Activated CD8-positive, alpha-beta memory T cell treated with anti-CD3 and anti-CD28 coated beads, Interleukin-2, amount 50 U/mL, for 1 hour (primary cell): ENCODE measurements at regions not wholly inside any gene's neighbourhood (a gene's known extent, or its start where the extent isn't known, plus 50 kb on each side); places are given as distances from the start of the nearest gene placed in this dataset.
A peak's percentile ranks its signal among the peaks of the same experiment; 100 is the strongest.
"Not testable (repeated sequence)": the region's sequence is repeated elsewhere in the genome, so short reads cannot be mapped to it uniquely, and the experiment has no call there.

Experiments
- DNase-seq: peaks from one replicate; pipeline ENCODE4 v3.0.0-alpha.2; 2020; ENCODE audit errors: extremely low read depth

- not testable (repeated sequence) for DNase-seq
Observed at GRCh38 chr17:27208370-27208769, 85.5 kb upstream of the WSB1 start.

GRCh38 chr17:27209316-27209715 lies 84.6 kb upstream of the WSB1 start:
- no peak for DNase-seq

- not testable (repeated sequence) for DNase-seq
Observed at GRCh38 chr17:27210809-27211208, 83.1 kb upstream of the WSB1 start.

- DNase-seq, result no peak
Observed at GRCh38 chr17:27216836-27217235, 77.1 kb upstream of the WSB1 start.

GRCh38 chr17:27217631-27218030 lies 76.3 kb upstream of the WSB1 start:
- no peak for DNase-seq

DNA sequence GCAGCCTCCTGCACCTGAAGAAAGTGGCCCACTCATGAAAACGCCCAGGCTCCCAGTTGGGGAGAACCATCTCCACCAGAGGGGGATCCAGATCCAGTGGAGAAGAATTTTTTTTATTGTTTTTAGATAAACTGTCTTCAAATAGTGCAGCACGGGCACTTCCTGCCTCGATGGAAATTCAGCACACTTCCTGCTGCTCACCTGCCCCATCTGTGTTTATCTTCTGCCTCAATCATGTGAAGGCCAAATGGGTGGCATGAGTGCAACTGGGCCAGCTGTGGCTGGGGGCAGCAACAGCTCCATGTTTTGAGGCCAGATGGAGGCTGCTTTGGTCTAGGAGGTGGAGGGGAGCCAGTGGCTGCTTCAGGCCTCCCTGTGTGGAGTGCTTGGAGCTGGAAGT lies 75.9 kb upstream of the WSB1 start:
- no peak for DNase-seq

DNA sequence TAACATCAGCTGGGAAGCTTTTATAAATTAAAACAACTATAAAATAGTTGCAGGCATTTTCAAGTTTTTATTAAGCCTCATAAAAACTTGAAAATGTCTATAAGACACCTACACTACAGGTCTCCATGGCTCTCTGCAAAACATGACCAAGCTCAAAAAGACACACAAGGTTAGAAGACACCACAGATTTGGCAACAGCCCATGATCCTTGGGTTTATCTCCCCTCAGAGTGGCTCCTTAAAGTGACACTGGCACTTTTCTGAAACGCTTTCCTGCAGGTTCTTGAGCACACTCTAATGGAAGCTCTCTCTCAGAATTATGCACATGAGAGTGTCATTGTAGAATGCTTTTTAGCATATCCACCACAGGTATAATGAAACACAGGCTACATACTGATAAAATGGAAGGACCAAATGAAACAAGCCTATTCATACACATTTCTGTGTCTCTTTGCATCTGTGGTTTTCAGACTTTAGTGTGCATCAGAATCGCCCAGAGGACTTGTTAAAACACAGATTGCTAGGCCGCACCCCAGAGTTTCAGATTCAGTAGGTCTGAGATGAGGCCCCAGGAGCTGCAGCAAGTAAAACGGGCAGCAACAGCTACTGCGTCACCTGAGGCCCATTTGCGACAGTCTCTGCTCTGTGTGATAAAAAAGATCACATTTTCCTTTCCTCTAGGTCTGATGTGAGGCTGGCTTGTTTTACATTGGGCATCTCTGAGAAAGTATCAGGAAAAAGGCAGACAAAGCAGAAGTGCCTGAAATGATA lies 75.0 kb upstream of the WSB1 start:
- no peak for DNase-seq

- no peak for DNase-seq
Observed at GRCh38 chr17:27222515-27222914, 71.4 kb upstream of the WSB1 start.

DNA sequence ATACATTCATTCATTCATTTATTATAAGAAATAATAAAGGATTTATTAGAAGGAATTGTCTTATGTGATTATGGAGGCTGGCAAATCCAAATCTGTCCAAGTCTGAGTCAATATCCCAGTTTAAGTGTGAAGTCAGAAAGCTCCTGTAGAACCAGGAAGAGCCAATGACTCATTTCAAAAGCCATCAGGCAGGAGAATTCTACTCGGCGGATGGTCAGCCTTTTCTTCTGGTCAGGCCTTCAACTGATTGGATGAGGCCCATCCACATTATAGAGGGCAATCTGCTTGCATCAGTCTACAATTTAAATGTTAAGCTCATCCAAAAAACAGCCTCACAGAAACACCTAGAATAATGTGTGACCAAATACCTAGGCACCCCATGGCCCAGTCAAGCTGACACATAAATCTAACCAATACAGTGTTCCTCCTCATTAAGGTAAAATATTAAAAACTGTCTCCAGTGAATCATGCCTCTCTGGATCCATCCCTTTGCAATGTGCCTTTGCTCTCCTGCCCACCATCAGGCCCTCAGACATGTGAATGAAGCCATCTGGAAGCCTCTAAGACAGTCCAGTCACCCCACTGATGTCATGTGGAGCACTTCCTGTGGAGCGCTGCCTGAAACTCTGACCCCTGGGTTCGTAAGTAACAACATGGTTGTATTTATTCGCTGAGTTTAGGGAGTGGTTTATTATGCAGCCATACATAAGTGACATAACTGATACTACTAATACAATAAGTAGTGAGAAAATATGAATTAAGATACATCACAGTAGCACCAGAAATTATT lies 69.2 kb upstream of the WSB1 start:
- DNase-seq, result no peak

- DNase-seq, result no peak
Observed at GRCh38 chr17:27226611-27227230, 67.2 kb upstream of the WSB1 start.

DNA sequence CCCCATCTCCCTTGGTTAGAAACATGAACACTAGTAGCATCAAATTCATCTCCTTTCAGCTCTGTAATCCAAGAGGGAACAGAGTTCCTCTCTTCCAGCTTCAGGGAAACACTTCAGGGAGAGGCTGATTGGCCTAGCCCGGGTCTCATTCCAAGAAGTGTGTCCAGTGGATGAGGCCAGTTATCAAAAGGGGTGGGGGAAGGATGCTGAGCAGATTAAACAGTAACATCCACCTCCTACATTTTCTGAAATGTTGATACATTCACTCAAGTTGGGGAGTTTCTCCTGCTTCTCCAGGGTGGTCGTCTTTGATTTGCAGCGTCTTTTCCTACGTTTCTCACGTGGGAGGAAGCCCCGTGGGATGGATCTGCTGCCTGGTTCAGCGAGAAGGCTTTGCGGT lies 62.9 kb upstream of the WSB1 start:
- DNase-seq, result no peak

- no peak for DNase-seq
Observed at GRCh38 chr17:27232328-27232727, 61.6 kb upstream of the WSB1 start.

- DNase-seq, result no peak
Observed at GRCh38 chr17:27233059-27233458, 60.9 kb upstream of the WSB1 start.

DNA sequence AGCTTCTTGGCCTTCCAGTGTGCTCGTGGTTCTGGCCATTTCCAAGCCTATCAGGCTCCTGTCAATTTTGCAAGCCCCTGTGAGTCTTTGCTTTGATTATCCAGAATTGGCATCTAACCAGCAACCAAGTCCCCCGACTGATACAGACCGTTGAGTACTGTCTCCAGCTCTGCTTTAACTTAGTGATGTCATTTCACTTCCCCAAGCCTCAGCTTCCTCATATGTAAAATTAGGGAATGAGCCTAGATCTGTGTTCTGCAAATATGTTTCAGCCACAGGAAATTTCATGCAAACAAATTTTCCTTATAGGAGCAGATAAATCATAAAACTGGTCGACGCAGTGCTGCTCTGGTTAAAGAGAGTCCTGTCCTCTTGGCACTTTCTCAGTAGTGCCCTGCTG lies 60.1 kb upstream of the WSB1 start:
- DNase-seq, result no peak

DNA sequence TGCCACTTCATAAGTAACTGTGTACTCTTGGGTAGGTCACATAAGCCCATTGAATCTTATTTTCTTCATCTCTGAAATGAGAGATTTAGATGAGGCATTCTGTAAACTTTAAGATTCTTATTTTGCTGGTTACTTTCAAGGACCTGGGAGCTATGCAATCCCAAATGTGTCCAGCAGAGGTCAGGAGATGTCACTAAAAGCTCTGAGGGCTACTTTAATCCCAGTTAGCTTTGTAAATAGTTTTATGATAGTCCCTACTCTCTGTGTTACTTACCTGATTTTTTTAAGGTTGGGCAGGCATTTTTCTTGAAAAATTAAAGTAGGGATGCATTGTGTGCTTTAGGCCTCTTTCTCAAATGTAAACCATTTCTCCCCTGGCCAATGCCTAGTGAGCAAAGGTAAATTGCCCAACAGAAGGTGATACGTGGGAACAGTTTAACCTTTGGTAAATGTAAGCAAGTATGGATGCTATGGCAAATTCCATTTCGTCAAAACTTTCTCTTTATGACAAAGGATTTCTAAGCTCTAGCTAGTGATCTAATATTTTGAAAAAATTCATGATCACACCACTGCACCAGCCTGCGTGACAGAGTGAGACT lies 57.1 kb upstream of the WSB1 start:
- peak; percentile 11 for DNase-seq

GRCh38 chr17:27237890-27238289 lies 56.0 kb upstream of the WSB1 start:
- no peak for DNase-seq

- DNase-seq, result no peak
Observed at GRCh38 chr17:27239046-27239445, 54.9 kb upstream of the WSB1 start.

DNA sequence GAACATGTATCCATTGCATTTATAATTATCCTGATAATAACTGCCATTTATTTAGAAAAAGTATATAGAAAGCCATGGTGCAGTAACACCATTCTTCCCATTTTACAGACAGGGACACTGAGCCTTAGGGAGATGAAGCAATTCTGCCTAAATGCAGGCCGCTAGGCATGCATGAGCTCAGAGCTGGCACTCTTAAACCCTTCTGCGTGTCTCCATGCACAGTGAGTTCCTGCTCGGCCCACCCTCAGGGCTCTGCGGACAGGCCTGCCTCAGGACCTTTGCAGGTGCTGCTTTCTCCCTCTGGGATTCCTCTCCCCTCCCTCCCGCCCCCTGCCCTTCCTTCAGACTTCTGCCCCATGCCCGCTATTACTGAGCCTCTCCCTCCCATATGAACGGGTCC lies 54.3 kb upstream of the WSB1 start:
- DNase-seq, result no peak

GRCh38 chr17:27240086-27240801 lies 53.7 kb upstream of the WSB1 start:
- no peak for DNase-seq

DNA sequence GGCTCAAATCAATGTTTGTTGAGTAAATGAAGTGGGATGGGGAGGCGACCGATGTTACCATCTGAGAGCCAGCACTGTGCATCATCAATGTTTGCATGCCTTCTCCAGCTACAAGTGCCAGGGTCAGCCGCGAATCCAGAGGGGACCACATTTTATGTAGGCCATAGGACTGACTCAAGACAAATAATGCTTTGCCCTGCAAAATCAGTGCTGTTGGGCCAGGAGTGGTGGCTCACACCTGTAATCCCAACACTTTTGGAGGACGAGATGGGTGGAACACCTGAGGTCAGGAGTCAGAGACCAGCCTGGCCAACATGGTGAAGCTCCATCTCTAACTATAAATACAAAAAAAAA lies 53.1 kb upstream of the WSB1 start:
- no peak for DNase-seq

- no peak for DNase-seq
Observed at GRCh38 chr17:27241346-27241946, 52.5 kb upstream of the WSB1 start.
